ENCODE measurements at regions not wholly inside any gene's neighbourhood (a gene's known extent, or its start where the extent isn't known, plus 50 kb on each side); places are given as distances from the start of the nearest gene placed in this dataset.

DNA sequence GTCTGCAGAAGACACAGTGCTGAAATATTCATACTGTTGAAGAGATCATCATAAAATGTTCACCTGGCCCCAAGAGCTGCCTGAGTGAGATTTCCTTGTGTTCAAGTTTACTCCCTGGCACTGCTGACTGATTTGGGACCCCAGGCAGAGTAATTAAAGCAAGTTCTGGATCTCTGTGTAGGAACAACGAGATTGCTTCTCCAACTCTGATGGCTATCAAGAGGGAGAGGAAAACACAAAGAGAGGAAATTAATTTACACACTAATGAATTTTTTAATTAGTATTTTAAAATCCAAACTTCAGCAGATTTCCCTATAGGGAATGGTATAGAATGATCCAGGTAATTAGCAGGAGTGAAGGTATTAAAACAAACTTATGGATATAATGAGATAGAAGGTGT lies 711.8 kb downstream of the DCDC2C start:
- Histone ChIP-seq H3K9me3 (ENCODE audit: insufficient read depth, low read length) (no peaks in the 10 kb centered on the region), H3K36me3 (ENCODE audit: insufficient read depth, insufficient read length, low read length) (no peaks in the 10 kb centered on the region), H3K9ac (ENCODE audit: insufficient read length, low read depth) (no peak overlapping the region), H3K27me3 (ENCODE audit: insufficient read depth, insufficient read length) (no peaks in the 10 kb centered on the region), H3K4me1 (ENCODE audit: insufficient read depth, insufficient read length) (no peaks in the 10 kb centered on the region), H3K4me3 (ENCODE audit: insufficient read length, low read depth) (no peak overlapping the region)
- no peak for DNase-seq (ENCODE audit: low read depth, low spot score)
- TF ChIP-seq ZNF274 (IDR thresholded peaks at IDR 0.05; ENCODE audit: low read depth, low read length) = no peak
- TF ChIP-seq SUZ12 (IDR thresholded peaks at IDR 0.05; ENCODE audit: extremely low read depth, insufficient read depth, insufficient read length) = no peak
- TF ChIP-seq YY1 (IDR thresholded peaks at IDR 0.05; ENCODE audit: insufficient read depth, insufficient read length) = no peak

DNA sequence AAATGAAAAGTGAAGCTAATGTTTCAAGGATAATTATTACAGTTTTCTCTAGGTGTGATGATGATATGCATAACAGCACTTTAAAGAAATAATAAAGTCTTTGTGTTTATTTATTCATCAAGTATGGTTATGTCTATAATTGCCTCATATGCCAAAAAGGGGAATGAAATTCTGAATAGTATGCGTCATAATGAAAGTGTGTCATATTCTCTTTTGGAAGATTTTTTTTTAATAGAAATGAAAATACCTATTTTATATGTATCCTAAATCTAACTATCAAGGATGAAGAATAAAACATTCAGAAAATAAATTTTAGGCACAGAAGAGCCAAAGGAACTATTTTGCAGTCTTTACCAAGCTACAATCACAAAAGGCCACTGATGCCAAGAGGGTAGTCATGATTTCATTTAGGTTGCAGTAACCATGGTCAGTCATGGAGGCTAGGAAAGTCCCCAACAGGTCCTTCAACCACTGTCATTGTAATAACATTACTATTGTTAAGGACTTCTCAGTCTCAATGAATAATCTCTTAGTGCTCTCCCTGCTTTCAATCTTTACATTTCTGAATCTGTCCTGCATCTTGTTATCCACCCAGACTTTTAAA lies 712.5 kb downstream of the DCDC2C start:
- Histone ChIP-seq H3K27me3 (ENCODE audit: insufficient read depth, insufficient read length) (no peaks in the 10 kb centered on the region), H3K9me3 (ENCODE audit: insufficient read depth, low read length) (no peaks in the 10 kb centered on the region), H3K9ac (ENCODE audit: insufficient read length, low read depth) (no peak overlapping the region), H3K4me3 (ENCODE audit: insufficient read length, low read depth) (no peak overlapping the region), H3K36me3 (ENCODE audit: insufficient read depth, insufficient read length, low read length) (no peaks in the 10 kb centered on the region), H3K4me1 (ENCODE audit: insufficient read depth, insufficient read length) (no peaks in the 10 kb centered on the region)
- TF ChIP-seq SUZ12 (IDR thresholded peaks at IDR 0.05; ENCODE audit: extremely low read depth, insufficient read depth, insufficient read length) (no peak), YY1 (IDR thresholded peaks at IDR 0.05; ENCODE audit: insufficient read depth, insufficient read length) (no peak), ZNF274 (IDR thresholded peaks at IDR 0.05; ENCODE audit: low read depth, low read length) (no peak)
- DNase-seq (ENCODE audit: low read depth, low spot score) = no peak

DNA sequence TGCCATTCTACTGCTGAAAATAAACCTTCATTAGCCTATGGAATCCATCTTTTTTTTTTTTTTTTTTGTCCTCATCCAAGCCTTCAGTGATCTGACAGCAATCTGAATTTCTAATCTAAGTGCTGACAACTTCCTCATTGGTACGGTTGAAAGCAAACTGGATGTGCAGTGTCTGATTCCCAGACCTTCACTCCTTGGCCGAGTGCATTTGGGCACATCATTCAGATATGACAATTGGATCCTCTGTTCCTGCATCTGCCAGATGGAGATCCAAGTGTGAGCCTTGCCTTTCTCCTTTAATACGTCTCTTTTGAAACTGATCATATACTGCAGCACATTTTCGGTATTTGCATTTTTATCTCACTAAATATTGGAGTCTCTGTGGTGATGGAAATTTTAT lies 713.1 kb downstream of the DCDC2C start:
- no peak for DNase-seq (ENCODE audit: low read depth, low spot score)
- no peak overlapping the region for H3K4me3 ChIP-seq (ENCODE audit: insufficient read length, low read depth)
- H3K4me1 ChIP-seq (ENCODE audit: insufficient read depth, insufficient read length) = no peaks in the 10 kb centered on the region
- H3K27me3 ChIP-seq (ENCODE audit: insufficient read depth, insufficient read length) = no peaks in the 10 kb centered on the region
- no peaks in the 10 kb centered on the region for H3K36me3 ChIP-seq (ENCODE audit: insufficient read depth, insufficient read length, low read length)
- TF ChIP-seq SUZ12 (IDR thresholded peaks at IDR 0.05; ENCODE audit: extremely low read depth, insufficient read depth, insufficient read length) (no peak), ZNF274 (IDR thresholded peaks at IDR 0.05; ENCODE audit: low read depth, low read length) (no peak)
- no peak overlapping the region for H3K9ac ChIP-seq (ENCODE audit: insufficient read length, low read depth)
- H3K9me3 ChIP-seq (ENCODE audit: insufficient read depth, low read length) = no peaks in the 10 kb centered on the region

DNA sequence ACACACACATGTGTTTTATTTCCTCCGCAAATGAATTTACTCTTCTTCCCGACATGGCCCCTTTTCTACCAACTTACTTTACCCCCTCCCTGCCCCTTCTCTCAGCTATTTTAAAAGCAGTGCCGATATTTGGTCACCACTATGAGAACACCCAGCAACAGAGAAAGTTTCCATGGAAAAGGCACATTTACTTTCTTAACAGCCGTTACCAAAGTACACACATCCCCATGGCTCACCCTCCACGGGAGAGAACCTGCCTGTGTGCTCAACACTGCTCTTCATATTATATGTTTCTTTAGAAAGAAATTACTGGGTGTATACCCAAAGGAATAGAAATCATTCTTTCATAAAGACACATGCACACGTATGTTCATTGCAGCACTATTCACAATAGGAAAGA lies 714.4 kb downstream of the DCDC2C start:
- no peak overlapping the region for H3K4me3 ChIP-seq (ENCODE audit: insufficient read length, low read depth)
- no peaks in the 10 kb centered on the region for H3K36me3 ChIP-seq (ENCODE audit: insufficient read depth, insufficient read length, low read length)
- H3K27me3 ChIP-seq (ENCODE audit: insufficient read depth, insufficient read length) = no peaks in the 10 kb centered on the region
- no peaks in the 10 kb centered on the region for H3K4me1 ChIP-seq (ENCODE audit: insufficient read depth, insufficient read length)
- no peak overlapping the region for H3K9ac ChIP-seq (ENCODE audit: insufficient read length, low read depth)
- no peaks in the 10 kb centered on the region for H3K9me3 ChIP-seq (ENCODE audit: insufficient read depth, low read length)
- DNase-seq (ENCODE audit: low read depth, low spot score) = no peak
- TF ChIP-seq SUZ12 (IDR thresholded peaks at IDR 0.05; ENCODE audit: extremely low read depth, insufficient read depth, insufficient read length) = no peak
- TF ChIP-seq ZNF274 (IDR thresholded peaks at IDR 0.05; ENCODE audit: low read depth, low read length) = no peak
- TF ChIP-seq YY1 (IDR thresholded peaks at IDR 0.05; ENCODE audit: insufficient read depth, insufficient read length) = no peak

DNA sequence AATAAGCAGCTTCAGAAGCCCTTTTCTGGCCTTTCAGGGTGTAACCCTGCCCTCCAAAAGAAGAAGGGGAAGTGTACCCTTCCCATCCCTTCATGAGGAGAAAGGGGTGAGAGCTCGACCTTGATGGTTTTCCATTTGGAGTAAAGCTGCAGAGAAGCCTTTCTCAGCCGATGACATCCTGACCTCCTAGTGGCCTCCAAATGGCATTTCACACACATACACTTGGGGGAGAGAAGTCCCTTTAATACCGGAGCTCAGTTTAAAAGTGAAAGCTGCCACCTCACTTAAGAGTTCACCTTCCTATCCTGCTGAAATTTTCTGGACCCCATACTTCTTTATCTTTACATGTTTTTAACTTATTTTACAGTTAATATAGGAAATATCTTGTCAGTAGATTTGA lies 716.7 kb downstream of the DCDC2C start:
- no peaks in the 10 kb centered on the region for H3K4me1 ChIP-seq (ENCODE audit: insufficient read depth, insufficient read length)
- no peaks in the 10 kb centered on the region for H3K36me3 ChIP-seq (ENCODE audit: insufficient read depth, insufficient read length, low read length)
- DNase-seq (ENCODE audit: low read depth, low spot score) = peak; percentile 18
- H3K27me3 ChIP-seq (ENCODE audit: insufficient read depth, insufficient read length) = no peaks in the 10 kb centered on the region
- no peak overlapping the region for H3K9ac ChIP-seq (ENCODE audit: insufficient read length, low read depth)
- no peak for TF ChIP-seq SUZ12 (IDR thresholded peaks at IDR 0.05; ENCODE audit: extremely low read depth, insufficient read depth, insufficient read length)
- no peak for TF ChIP-seq YY1 (IDR thresholded peaks at IDR 0.05; ENCODE audit: insufficient read depth, insufficient read length)
- no peak for TF ChIP-seq ZNF274 (IDR thresholded peaks at IDR 0.05; ENCODE audit: low read depth, low read length)
- H3K9me3 ChIP-seq (ENCODE audit: insufficient read depth, low read length) = no peaks in the 10 kb centered on the region
- H3K4me3 ChIP-seq (ENCODE audit: insufficient read length, low read depth) = no peak overlapping the region

DNA sequence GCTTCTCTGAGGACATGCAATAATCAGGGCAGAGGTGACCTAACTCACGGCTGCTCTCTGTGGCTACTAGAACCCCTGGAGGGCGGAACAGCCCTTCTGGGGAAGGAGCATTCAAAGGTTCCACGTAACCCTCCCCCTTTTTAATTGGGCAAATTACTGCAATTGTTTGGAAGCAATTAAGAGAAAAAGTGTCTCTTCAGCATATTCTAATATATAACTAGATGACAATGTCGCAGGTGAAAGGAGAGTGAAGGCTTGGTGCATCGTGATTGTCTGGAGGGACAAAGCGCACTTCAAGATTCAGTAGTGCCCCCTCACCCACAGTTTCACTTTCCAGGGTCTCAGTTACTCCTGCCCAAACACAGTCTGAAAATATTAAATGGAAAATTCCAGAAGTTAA lies 720.8 kb downstream of the DCDC2C start:
- TF ChIP-seq ZNF274 (IDR thresholded peaks at IDR 0.05; ENCODE audit: low read depth, low read length) = no peak
- TF ChIP-seq SUZ12 (IDR thresholded peaks at IDR 0.05; ENCODE audit: extremely low read depth, insufficient read depth, insufficient read length) = no peak
- no peak for TF ChIP-seq YY1 (IDR thresholded peaks at IDR 0.05; ENCODE audit: insufficient read depth, insufficient read length)
- no peak for DNase-seq (ENCODE audit: low read depth, low spot score)
- no peaks in the 10 kb centered on the region for H3K9me3 ChIP-seq (ENCODE audit: insufficient read depth, low read length)
- no peaks in the 10 kb centered on the region for H3K4me1 ChIP-seq (ENCODE audit: insufficient read depth, insufficient read length)
- H3K9ac ChIP-seq (ENCODE audit: insufficient read length, low read depth) = no peak overlapping the region
- H3K36me3 ChIP-seq (ENCODE audit: insufficient read depth, insufficient read length, low read length) = no peaks in the 10 kb centered on the region
- no peaks in the 10 kb centered on the region for H3K27me3 ChIP-seq (ENCODE audit: insufficient read depth, insufficient read length)
- H3K4me3 ChIP-seq (ENCODE audit: insufficient read length, low read depth) = no peak overlapping the region

DNA sequence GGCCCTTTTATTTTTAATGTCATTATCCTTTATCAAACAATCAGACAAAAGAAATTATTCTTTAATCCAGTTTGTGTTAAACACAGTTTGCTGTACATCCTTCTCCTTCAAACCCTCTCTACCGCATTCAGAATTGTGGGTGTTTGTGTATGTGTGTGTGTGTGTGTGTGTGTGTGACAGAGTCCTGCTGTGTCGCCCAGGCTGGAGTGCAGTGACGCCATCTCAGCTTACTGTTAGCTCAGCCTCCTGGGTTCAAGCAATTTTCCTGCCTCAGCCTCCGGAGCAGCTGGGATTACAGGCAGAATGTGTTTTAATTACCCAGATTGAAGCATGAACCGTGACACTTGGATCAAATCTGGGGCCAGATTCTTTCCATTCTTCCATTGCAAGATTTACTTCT lies 723.7 kb downstream of the DCDC2C start:
- no peaks in the 10 kb centered on the region for H3K9me3 ChIP-seq (ENCODE audit: insufficient read depth, low read length)
- no peak for DNase-seq (ENCODE audit: low read depth, low spot score)
- no peaks in the 10 kb centered on the region for H3K36me3 ChIP-seq (ENCODE audit: insufficient read depth, insufficient read length, low read length)
- no peak overlapping the region for H3K9ac ChIP-seq (ENCODE audit: insufficient read length, low read depth)
- no peaks in the 10 kb centered on the region for H3K27me3 ChIP-seq (ENCODE audit: insufficient read depth, insufficient read length)
- H3K4me1 ChIP-seq (ENCODE audit: insufficient read depth, insufficient read length) = no peaks in the 10 kb centered on the region
- TF ChIP-seq SUZ12 (IDR thresholded peaks at IDR 0.05; ENCODE audit: extremely low read depth, insufficient read depth, insufficient read length) (no peak), ZNF274 (IDR thresholded peaks at IDR 0.05; ENCODE audit: low read depth, low read length) (no peak), YY1 (IDR thresholded peaks at IDR 0.05; ENCODE audit: insufficient read depth, insufficient read length) (no peak)
- no peak overlapping the region for H3K4me3 ChIP-seq (ENCODE audit: insufficient read length, low read depth)
